Activated CD4-positive, alpha-beta T cell treated with anti-CD3 and anti-CD28 coated beads, Interleukin-2, Interleukin-4, amounts not matched to agents 100 ng/mL and 50 ng/mL, durations not matched to agents 16 hours and 8 hours (primary cell): ENCODE measurements at regions not wholly inside any gene's neighbourhood (a gene's known extent, or its start where the extent isn't known, plus 50 kb on each side); places are given as distances from the start of the nearest gene placed in this dataset.
"Not testable (repeated sequence)": the region's sequence is repeated elsewhere in the genome, so short reads cannot be mapped to it uniquely, and the experiment has no call there.

ENCODE experiments used
- DNase-seq: peaks from one replicate; pipeline ENCODE4 v3.0.0-alpha.2; 2020; ENCODE audit warnings: low spot score

- no peak for DNase-seq
Observed at GRCh38 chr18:39211461-39211860, 1645.9 kb upstream of the CELF4 start.

DNA sequence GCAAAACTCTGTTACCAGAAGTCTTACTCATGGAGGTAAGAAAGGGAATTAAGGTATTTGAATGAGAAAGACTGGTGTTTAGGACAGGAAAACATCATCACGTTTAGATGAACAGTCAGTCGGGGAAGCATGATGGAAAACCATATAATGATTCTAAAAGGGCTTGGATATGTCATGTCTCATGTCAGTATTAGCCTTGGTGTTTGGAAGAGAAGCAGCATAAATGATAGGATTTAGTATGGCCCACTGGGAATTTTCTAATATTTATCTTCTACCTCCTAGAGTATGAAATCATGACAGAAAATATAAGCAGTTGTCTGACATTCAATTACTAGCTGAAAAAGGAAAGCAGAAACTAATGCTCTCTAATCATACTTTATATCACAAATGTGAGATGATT, 1643.6 kb upstream of the CELF4 start:
- no peak for DNase-seq

GRCh38 chr18:39208729-39209128, 1643.1 kb upstream of the CELF4 start:
- no peak for DNase-seq

DNA sequence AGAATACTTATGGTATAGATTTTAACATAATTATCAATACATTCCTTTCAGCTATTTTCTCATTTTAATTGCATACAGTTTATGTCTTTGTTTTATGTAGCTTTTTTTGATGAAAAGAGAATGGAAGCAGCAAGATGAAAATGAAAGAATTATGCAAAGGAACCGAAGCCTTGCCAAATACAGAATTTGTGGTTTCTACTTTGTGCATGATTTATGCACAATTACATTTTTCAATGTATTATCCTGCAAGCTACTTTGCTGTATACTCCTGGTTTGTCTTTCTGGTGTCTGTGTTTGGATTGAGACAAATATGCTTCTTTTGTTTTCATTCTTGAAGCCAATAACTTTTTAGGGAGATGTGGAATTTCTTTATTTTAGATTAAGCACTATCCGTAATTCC, 1642.6 kb upstream of the CELF4 start:
- DNase-seq, result no peak

GRCh38 chr18:39206398-39207103, 1641.0 kb upstream of the CELF4 start:
- DNase-seq, result not testable (repeated sequence)

DNA sequence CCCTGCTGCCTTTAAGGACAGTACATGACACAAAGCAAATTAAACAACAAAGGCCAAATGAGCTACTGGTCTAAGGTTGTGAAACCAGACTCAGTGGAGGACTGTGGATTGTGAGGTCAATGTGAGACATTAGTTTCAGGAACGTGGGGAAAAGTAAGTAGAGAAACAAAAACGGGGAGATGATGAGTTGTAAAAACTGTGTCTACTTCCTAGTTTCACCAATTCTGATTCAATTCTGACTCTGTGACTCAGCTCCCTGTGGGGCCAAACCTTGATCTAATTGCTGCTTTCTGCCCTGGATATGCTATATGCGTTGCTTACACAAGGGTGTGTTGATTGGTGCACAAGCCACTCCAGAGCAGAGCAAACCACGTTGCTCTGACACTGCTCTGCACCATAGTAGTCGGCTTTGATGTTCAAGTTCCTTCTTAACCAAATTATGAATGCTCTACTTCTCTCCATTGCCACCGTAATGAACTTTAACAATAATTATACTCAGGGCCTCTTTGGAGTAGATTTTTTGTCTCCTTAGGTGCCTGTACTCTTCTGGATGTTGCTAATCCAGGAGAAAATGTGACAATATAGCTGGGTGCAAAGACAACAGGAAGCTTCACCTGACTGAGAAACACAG, 1640.1 kb upstream of the CELF4 start:
- DNase-seq, result peak; percentile 4

GRCh38 chr18:39200153-39200552, 1634.6 kb upstream of the CELF4 start:
- DNase-seq, result no peak

- DNase-seq, result no peak
Observed at GRCh38 chr18:39199231-39199855, 1633.7 kb upstream of the CELF4 start.

GRCh38 chr18:39198376-39198775, 1632.8 kb upstream of the CELF4 start:
- DNase-seq, result no peak

DNA sequence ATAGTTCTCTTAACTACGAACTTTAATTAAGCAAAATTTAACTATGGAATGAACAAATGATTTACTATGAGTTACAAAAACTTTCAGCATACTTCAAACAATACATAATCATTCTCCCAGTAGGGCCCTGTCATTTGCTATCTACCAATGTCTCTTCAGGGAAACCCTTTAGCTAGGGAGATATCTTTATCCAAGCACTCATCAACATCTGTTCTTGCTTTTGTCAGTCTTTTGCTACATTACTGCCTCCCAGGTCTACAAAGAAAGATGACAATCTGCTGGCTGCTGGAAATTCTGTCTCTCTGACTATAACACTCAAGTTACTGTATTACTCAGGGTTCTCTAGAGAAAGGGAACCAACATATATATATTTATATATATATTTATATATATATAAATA, 1626.3 kb upstream of the CELF4 start:
- no peak for DNase-seq

GRCh38 chr18:39191058-39191457, 1625.5 kb upstream of the CELF4 start:
- DNase-seq, result no peak

GRCh38 chr18:39190508-39190907, 1624.9 kb upstream of the CELF4 start:
- DNase-seq, result no peak

GRCh38 chr18:39188278-39188677, 1622.7 kb upstream of the CELF4 start:
- DNase-seq, result no peak

GRCh38 chr18:39186008-39186407, 1620.4 kb upstream of the CELF4 start:
- no peak for DNase-seq

- DNase-seq, result no peak
Observed at GRCh38 chr18:39184176-39184575, 1618.6 kb upstream of the CELF4 start.

GRCh38 chr18:39178166-39178565, 1612.6 kb upstream of the CELF4 start:
- no peak for DNase-seq

DNA sequence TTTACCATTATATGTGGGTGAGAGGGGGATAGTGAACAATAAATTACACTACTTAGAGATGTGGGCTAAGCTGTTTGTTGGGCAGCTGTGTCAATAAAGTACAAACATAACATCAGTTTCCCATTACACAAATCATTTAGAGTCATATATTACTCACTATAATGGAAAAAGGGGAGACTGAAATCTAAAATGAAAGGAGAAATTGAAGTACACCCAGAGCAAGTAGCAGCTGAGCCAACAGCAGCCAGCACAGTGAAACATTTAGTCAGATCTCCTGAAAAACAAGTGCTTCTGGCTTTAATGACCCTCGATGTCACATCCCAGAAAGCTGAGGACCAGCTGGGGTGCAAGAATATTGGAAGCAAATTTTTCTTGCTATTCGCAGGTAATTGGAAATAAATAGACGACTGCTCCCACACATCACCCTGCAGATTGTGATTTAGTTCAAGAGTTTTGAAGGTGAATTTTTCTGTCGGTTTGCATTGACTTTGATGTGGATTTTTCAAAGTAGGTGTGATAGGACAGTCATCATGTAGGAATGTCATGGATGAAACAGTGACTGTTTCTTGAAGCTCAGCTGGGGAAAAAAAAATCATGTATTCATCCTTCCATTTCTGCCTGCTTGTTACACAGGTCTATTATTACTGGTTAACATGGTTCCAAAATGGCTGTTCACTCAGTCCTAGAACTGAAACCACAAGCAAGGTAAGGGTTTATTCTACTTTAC, 1607.3 kb upstream of the CELF4 start:
- no peak for DNase-seq

- no peak for DNase-seq
Observed at GRCh38 chr18:39168723-39169122, 1603.1 kb upstream of the CELF4 start.

DNA sequence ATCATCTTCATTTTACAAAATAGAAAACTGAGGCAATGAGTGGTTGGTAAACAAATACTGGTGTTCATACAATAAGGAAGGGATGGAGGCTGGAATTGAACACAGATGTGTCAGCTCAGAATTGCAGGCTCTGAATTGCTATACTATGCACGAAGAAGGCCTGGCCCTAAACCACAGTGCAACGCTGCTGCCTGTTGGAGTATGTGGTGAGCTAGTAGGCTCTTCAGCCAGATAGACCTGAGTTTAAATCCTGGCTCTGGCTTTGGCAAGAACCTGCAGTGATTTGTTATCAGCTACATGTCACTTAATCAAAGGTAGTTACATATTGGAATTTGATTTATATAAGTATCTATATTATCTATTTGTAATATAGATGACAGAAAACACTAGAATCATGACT, 1602.4 kb upstream of the CELF4 start:
- no peak for DNase-seq

- DNase-seq, result no peak
Observed at GRCh38 chr18:39166776-39167175, 1601.2 kb upstream of the CELF4 start.

- DNase-seq, result no peak
Observed at GRCh38 chr18:39162013-39162827, 1596.6 kb upstream of the CELF4 start.

GRCh38 chr18:39149211-39149806, 1583.7 kb upstream of the CELF4 start:
- no peak for DNase-seq
